NCI-H1105 (cell line): ENCODE measurements at regions not wholly inside any gene's neighbourhood (a gene's known extent, or its start where the extent isn't known, plus 50 kb on each side); places are given as distances from the start of the nearest gene placed in this dataset.
"Not testable (repeated sequence)": the region's sequence is repeated elsewhere in the genome, so short reads cannot be mapped to it uniquely, and the experiment has no call there.

Source experiments
- DNase-seq: peaks from one replicate; lab custom pipeline; 2025; lab: John Stamatoyannopoulos, UW

- not testable (repeated sequence) for DNase-seq
Measured at GRCh38 chr19:14283813-14284520, 78.0 kb upstream of the ADGRL1 start.

- DNase-seq: not testable (repeated sequence)
Measured at GRCh38 chr19:14279270-14279669, 73.3 kb upstream of the ADGRL1 start.

- DNase-seq: no peak
Measured at GRCh38 chr19:14277608-14278007, 71.6 kb upstream of the ADGRL1 start.

- DNase-seq: not testable (repeated sequence)
Measured at GRCh38 chr19:14275823-14276222, 69.9 kb upstream of the ADGRL1 start.

GRCh38 chr19:14272623-14273022 is 66.7 kb upstream of the ADGRL1 start:
- no peak for DNase-seq

GRCh38 chr19:14271840-14272239 is 65.9 kb upstream of the ADGRL1 start:
- no peak for DNase-seq

GRCh38 chr19:14270557-14270956 is 64.6 kb upstream of the ADGRL1 start:
- DNase-seq: not testable (repeated sequence)

GRCh38 chr19:14267224-14267741 is 61.3 kb upstream of the ADGRL1 start:
- no peak for DNase-seq

- not testable (repeated sequence) for DNase-seq
Measured at GRCh38 chr19:14266208-14266607, 60.2 kb upstream of the ADGRL1 start.

- no peak for DNase-seq
Measured at GRCh38 chr19:14265290-14266036, 59.5 kb upstream of the ADGRL1 start.

GRCh38 chr19:14255902-14256649 is 50.1 kb upstream of the ADGRL1 start:
- DNase-seq: not testable (repeated sequence)
